Thyroid gland (tissue), 4 donors: ENCODE measurements at regions not wholly inside any gene's neighbourhood (a gene's known extent, or its start where the extent isn't known, plus 50 kb on each side); places are given as distances from the start of the nearest gene placed in this dataset.

Experiments used
- DNase-seq, 2 donors: peaks; one replicate each; pipeline ENCODE4 v3.0.0-alpha.2; 2019
- H3K27ac ChIP-seq, 3 donors: fragments of 200-600 bp; sonication (generic); 1 replicate in 2 of 3; 2 replicates in 1 of 3; pipeline ENCODE4 v1.5.1; 2016 to 2019; ENCODE audit warnings: mild to moderate bottlenecking in 1 of 3, moderate library complexity in 1 of 3
- H3K27me3 ChIP-seq: fragments of 200-600 bp; sonication (generic); one replicate; pipeline ENCODE4 v1.5.1; 2019
- H3K36me3 ChIP-seq, 2 donors: fragments of 200-600 bp; sonication (generic); one replicate each; pipeline ENCODE4 v1.5.1; 2016 to 2019
- H3K4me1 ChIP-seq, 2 donors: fragments of 200-600 bp; sonication (generic); one replicate each; pipeline ENCODE4 v1.5.1; 2017 to 2019
- H3K4me3 ChIP-seq, 3 donors: fragments of 200-600 bp; sonication (generic); replicated peaks in 1 of 3; 1 replicate in 2 of 3; 2 replicates in 1 of 3; pipeline ENCODE4 v1.5.1; 2016; ENCODE audit warnings: mild to moderate bottlenecking in 1 of 3
- H3K9me3 ChIP-seq: fragments of 200-600 bp; sonication (generic); one replicate; pipeline ENCODE4 v1.5.1; 2017
- POLR2A ChIP-seq, 2 donors: fragments of 450-650 bp; IDR thresholded peaks; one replicate each; pipeline ENCODE4 v1.6.1; 2017; ENCODE audit warnings: antibody characterized with exemption in 2 of 2, mild to moderate bottlenecking in 2 of 2, moderate library complexity in 1 of 2
- WGBS, 2 donors: methylation state at CpG; one replicate each; pipeline ENCODE4 v1.1.5; 2017; 5-methylcytosine and 5-hydroxymethylcytosine counted together
- intact Hi-C: fragments of 100-400 bp; cut with DNase I; formaldehyde crosslinking; loops from one replicate; pipeline ENCODE4 v1.15.1; 2023
- TF ChIP-seq, protein P1 (sequence below), 6 experiments: fragments of 200-600 bp in 3 of 6; fragments of 450-650 bp in 3 of 6; sonication (generic) in 3 of 6; IDR thresholded peaks; one replicate each; pipeline ENCODE4 v1.5.1; 2016 to 2019; ENCODE audit warnings: antibody characterized with exemption in 6 of 6, mild to moderate bottlenecking in 2 of 6, inconsistent platforms in 1 of 6, moderate library complexity in 1 of 6

DNA sequence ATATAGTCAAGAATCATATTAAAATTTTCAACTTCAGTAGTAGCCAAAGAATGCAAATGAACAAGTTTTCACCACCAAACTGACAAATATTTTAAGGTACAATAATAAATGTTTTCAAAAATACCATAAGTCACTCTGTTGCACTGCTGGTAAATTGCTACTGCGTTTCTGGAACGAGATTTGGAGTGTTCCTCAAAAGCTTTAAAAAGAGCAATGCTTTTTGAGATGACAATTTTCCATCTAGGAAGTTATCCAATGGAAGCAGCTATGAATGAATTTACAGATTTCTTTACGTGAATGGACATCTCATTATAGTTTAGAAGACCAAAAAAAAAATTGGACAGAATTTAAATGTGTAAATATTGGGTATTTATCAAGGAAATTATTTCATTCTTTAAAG is 173.2 kb upstream of the OR13F1 start:
- Histone ChIP-seq H3K4me1 (no peaks in the 10 kb centered on the region), H3K9me3 (no peaks in the 10 kb centered on the region), H3K27me3 (no peaks in the 10 kb centered on the region), H3K36me3 (no peaks in the 10 kb centered on the region), H3K27ac (no peak overlapping the region), H3K4me3 (no peak overlapping the region)
- intact Hi-C loops: no loop called here
- no peak for DNase-seq
- TF ChIP-seq, protein P1, sequence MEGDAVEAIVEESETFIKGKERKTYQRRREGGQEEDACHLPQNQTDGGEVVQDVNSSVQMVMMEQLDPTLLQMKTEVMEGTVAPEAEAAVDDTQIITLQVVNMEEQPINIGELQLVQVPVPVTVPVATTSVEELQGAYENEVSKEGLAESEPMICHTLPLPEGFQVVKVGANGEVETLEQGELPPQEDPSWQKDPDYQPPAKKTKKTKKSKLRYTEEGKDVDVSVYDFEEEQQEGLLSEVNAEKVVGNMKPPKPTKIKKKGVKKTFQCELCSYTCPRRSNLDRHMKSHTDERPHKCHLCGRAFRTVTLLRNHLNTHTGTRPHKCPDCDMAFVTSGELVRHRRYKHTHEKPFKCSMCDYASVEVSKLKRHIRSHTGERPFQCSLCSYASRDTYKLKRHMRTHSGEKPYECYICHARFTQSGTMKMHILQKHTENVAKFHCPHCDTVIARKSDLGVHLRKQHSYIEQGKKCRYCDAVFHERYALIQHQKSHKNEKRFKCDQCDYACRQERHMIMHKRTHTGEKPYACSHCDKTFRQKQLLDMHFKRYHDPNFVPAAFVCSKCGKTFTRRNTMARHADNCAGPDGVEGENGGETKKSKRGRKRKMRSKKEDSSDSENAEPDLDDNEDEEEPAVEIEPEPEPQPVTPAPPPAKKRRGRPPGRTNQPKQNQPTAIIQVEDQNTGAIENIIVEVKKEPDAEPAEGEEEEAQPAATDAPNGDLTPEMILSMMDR (IDR thresholded peaks at IDR 0.05): no peak
- TF ChIP-seq POLR2A (IDR thresholded peaks at IDR 0.05): no peak
- WGBS, 2 donors: 70 to 78% methylated on average over 3 of the region's 3 CpGs

DNA sequence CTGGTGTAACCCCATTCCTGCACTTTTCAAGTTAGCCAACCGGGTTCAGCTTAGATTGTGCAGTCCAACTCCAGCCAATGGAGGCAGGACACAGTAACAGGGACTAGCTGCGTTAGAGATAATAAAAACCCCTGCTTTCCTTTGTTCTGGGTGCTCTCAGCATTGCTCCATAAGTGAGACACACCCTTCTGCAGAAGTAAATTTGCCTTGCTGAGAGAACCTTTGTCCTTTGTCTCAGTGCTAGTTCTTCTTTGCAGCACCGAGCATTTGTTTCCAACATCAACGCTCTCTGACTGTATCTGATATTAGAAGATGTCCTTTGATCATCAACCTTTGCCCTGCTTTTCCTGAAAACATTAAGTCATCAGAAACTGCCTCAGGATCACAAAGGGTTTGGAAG is 169.5 kb upstream of the OR13F1 start:
- no peaks in the 10 kb centered on the region for H3K36me3 ChIP-seq
- TF ChIP-seq, protein P1 (IDR thresholded peaks at IDR 0.05): no peak
- no peak for TF ChIP-seq POLR2A (IDR thresholded peaks at IDR 0.05)
- no peak for DNase-seq
- intact Hi-C loops: no loop called here
- no peaks in the 10 kb centered on the region for H3K9me3 ChIP-seq
- WGBS, 2 donors: 92 to 93% methylated on average over 4 of the region's 4 CpGs
- H3K4me3 ChIP-seq: no peak overlapping the region
- H3K4me1 ChIP-seq: no peaks in the 10 kb centered on the region
- H3K27ac ChIP-seq: no peak overlapping the region
- H3K27me3 ChIP-seq: no peaks in the 10 kb centered on the region

DNA sequence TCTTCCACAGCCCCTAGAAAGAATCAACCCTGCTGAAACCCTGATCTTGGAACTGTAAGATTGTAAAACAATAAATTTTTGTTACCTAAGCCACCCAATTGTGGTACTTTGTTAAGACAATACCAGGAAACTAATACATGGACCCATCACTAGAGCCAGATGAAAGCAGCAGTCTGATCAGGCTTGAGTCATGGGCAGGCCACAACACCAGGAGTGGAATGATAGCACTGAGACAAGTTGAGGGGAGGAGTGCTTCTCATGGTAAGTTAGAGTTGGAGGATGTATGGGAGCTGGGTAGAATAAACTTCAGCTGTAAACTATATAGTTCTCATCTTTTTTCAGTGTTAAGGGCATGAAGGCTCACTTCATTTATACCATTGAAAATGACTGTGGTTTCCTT is 164.4 kb upstream of the OR13F1 start:
- H3K4me3 ChIP-seq: no peak overlapping the region
- H3K27me3 ChIP-seq: no peaks in the 10 kb centered on the region

DNA sequence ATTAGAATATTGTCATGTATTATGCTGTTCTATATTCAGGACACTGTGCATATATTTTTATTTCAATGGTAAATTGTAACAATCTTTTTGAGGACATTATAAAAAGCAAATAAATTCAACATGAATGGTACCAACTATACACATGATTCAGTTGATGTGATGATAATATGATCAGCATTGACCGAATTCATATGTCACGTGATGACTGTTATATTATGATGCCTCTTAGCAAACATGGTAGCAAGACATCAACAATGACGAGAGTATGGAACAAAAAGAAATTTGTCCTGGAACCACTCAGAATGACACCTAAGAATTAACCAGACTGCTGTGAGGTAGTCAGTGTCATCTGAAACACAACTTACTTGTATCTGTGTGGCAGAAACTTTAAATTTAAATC is 161.5 kb upstream of the OR13F1 start:
- Histone ChIP-seq H3K36me3 (no peaks in the 10 kb centered on the region), H3K27me3 (no peaks in the 10 kb centered on the region), H3K9me3 (no peaks in the 10 kb centered on the region), H3K27ac (no peak overlapping the region), H3K4me3 (no peak overlapping the region), H3K4me1 (no peaks in the 10 kb centered on the region)
- intact Hi-C loops: no loop called here
- 94% methylated on average over 3 of the region's 3 CpGs for WGBS, 2 donors
- no peak for DNase-seq
- TF ChIP-seq, protein P1 (IDR thresholded peaks at IDR 0.05): no peak
- TF ChIP-seq POLR2A (IDR thresholded peaks at IDR 0.05): no peak

More for the DNA sequence above, 164.4 kb upstream of the OR13F1 start:
- Histone ChIP-seq H3K9me3 (no peaks in the 10 kb centered on the region), H3K36me3 (no peaks in the 10 kb centered on the region), H3K4me1 (no peaks in the 10 kb centered on the region), H3K27ac (no peak overlapping the region)
- TF ChIP-seq, protein P1 (IDR thresholded peaks at IDR 0.05): no peak
- no peak for TF ChIP-seq POLR2A (IDR thresholded peaks at IDR 0.05)
- intact Hi-C loops: no loop called here
- no peak for DNase-seq

DNA sequence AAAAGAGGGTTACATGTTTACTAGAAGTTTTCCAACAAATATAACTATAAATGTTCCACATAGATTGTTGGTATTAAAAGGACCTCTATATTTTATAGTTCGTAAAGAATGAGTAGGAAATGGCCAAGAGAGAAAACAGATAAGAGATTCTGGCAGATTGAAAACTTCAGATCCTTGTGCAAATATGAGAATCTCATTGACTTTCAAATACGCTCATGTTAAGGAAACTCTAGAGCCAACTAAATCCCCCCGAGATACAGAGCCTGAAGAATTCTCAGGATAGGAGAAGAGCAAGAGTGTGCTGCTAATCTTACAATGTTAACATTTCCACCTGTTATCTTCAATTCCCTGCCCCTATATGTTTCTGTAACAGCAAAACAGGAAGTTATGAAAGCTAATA is 159.0 kb upstream of the OR13F1 start:
- 83 to 87% methylated on average over 3 of the region's 3 CpGs for WGBS, 2 donors
- H3K9me3 ChIP-seq: no peaks in the 10 kb centered on the region

More for the DNA sequence above, 159.0 kb upstream of the OR13F1 start:
- Histone ChIP-seq H3K4me1 (no peaks in the 10 kb centered on the region), H3K27me3 (no peaks in the 10 kb centered on the region), H3K27ac (no peak overlapping the region), H3K36me3 (no peaks in the 10 kb centered on the region), H3K4me3 (no peak overlapping the region)
- TF ChIP-seq, protein P1 (IDR thresholded peaks at IDR 0.05): no peak
- TF ChIP-seq POLR2A (IDR thresholded peaks at IDR 0.05): no peak
- DNase-seq: no peak
- intact Hi-C loops: no loop called here
